K562 (cell line): ENCODE measurements at regions not wholly inside any gene's neighbourhood (a gene's known extent, or its start where the extent isn't known, plus 50 kb on each side); places are given as distances from the start of the nearest gene placed in this dataset.

Experiments used
- ATAC-seq: fragments of 200-7000 bp; cut with Tn5 transposase; 3 replicates; pipeline ENCODE4 v1.9.1; 2020; ENCODE audit warnings: moderate library complexity
- BruUV-seq: library from RNA; stranded (reverse); fragments of 400-500 nt; replicated peaks from 2 replicates; lab custom pipeline; 2021; lab: Mats Ljungman, UMichigan
- CTCF ChIA-PET: fragments of 300-600 bp; formaldehyde crosslinking; extraction: SDS; loops from one replicate; lab custom pipeline; 2021; ENCODE audit warnings: low intra/inter-chr PET ratio; lab: Yijun Ruan, JAX
- POLR2A ChIA-PET: fragments of 300-600, 350-650 bp; sonication (Branson Sonifier 250); formaldehyde crosslinking; extraction: SDS; loops from one replicate; lab custom pipeline; 2021; ENCODE audit warnings: antibody characterized with exemption, inconsistent platforms; lab: Yijun Ruan, JAX
- DNase-seq, 4 experiments: peaks; one replicate each; pipeline versions ENCODE4 v3.0.0 to v3.0.0-alpha.2; 2011 to 2018; ENCODE audit warnings: low spot score in 3 of 4, mixed read lengths in 3 of 4; ENCODE audit errors: extremely low read depth in 1 of 4
- FAIRE-seq: peaks from 2 replicates; lab custom pipeline; 2011; peaks lifted over from hg19 to GRCh38; lab: Jason Lieb, UNC
- H2AFZ ChIP-seq: 2 replicates; pipeline ENCODE4 v1.6.0; 2011; ENCODE audit warnings: low read depth, low read length, control low read depth, inconsistent platforms
- H3K27ac ChIP-seq: fragments of 200-600 bp; 3 replicates; pipeline ENCODE4 v1.8.0; 2011; ENCODE audit warnings: low read depth, mild to moderate bottlenecking, control low read depth, inconsistent platforms, low read length, moderate library complexity, mixed read lengths; ENCODE audit errors: extremely low read depth
- H3K27me3 ChIP-seq, 2 experiments: fragments of 300-600 bp in 1 of 2; 2 replicates in 1 of 2; 3 replicates in 1 of 2; pipeline versions ENCODE4 v1.6.0 to v1.8.0; 2011; ENCODE audit warnings: inconsistent platforms in 2 of 2, low read length in 2 of 2, mild to moderate bottlenecking in 1 of 2, mixed read lengths in 1 of 2, moderate library complexity in 1 of 2; ENCODE audit not compliant: control insufficient read depth in 2 of 2, insufficient read depth in 2 of 2
- H3K36me3 ChIP-seq: fragments of 300-600 bp; 3 replicates; pipeline ENCODE4 v1.8.0; 2011; ENCODE audit warnings: mild to moderate bottlenecking, low read length, inconsistent platforms; ENCODE audit not compliant: control insufficient read depth, insufficient read depth
- H3K4me1 ChIP-seq, 2 experiments: fragments of 200-600 bp in 1 of 2; replicated peaks in 1 of 2; 2 replicates in 1 of 2; 3 replicates in 1 of 2; pipeline versions ENCODE4 v1.5.1 to v1.8.0; 2011; ENCODE audit warnings: inconsistent platforms in 2 of 2, low read length in 2 of 2, mild to moderate bottlenecking in 1 of 2, mixed read lengths in 1 of 2, moderate library complexity in 1 of 2; ENCODE audit not compliant: control insufficient read depth in 2 of 2, insufficient read depth in 2 of 2
- H3K4me2 ChIP-seq: 2 replicates; pipeline ENCODE4 v1.6.1; 2011; ENCODE audit warnings: low read length, control low read depth, inconsistent platforms, mixed read lengths; ENCODE audit not compliant: insufficient read depth
- H3K4me3 ChIP-seq: fragments of 200-600 bp; sonication (generic), shearing (Covaris generic); 2 replicates; pipeline ENCODE4 v1.5.1; 2016; ENCODE audit warnings: control low read depth, inconsistent platforms
- H3K79me2 ChIP-seq: fragments of 200-600 bp; 3 replicates; pipeline ENCODE4 v1.8.0; 2011; ENCODE audit warnings: low read length, inconsistent platforms; ENCODE audit not compliant: control insufficient read depth, insufficient read depth
- H3K9ac ChIP-seq, 2 experiments: 2 replicates each; pipeline versions ENCODE4 v1.6.0 to v1.6.1; 2011; ENCODE audit warnings: low read depth in 2 of 2, low read length in 2 of 2, control low read depth in 1 of 2, inconsistent platforms in 1 of 2, mild to moderate bottlenecking in 1 of 2, mixed read lengths in 1 of 2; ENCODE audit not compliant: insufficient read depth in 1 of 2
- H3K9me1 ChIP-seq: one replicate; pipeline ENCODE4 v1.6.0; 2011; ENCODE audit warnings: inconsistent platforms, mild to moderate bottlenecking, low read length, moderate library complexity; ENCODE audit not compliant: control insufficient read depth, insufficient read depth
- H3K9me3 ChIP-seq: replicated peaks from 2 replicates; pipeline ENCODE4 v1.5.1; 2011; ENCODE audit warnings: low read depth, low read length, inconsistent platforms; ENCODE audit not compliant: control insufficient read depth, insufficient read depth
- H4K20me1 ChIP-seq: replicated peaks from 2 replicates; pipeline ENCODE4 v1.6.1; 2011; ENCODE audit warnings: low read length, inconsistent platforms, mixed read lengths; ENCODE audit not compliant: control insufficient read depth, insufficient read depth
- BDP1 ChIP-seq: IDR thresholded peaks from 3 replicates; pipeline ENCODE4 v1.6.1; 2011; ENCODE audit not compliant: insufficient read length, insufficient read depth
- CHD1 ChIP-seq: fragments of 200-600 bp; sonication (generic); IDR thresholded peaks from one replicate; pipeline ENCODE4 v1.6.1; 2012; ENCODE audit warnings: mild to moderate bottlenecking, moderate library complexity, low read length, inconsistent platforms
- FOXO4 ChIP-seq: fragments of 450-650 bp; formaldehyde crosslinking; IDR thresholded peaks from 2 replicates; pipeline ENCODE4 v1.4.0; 2020; ENCODE audit warnings: mild to moderate bottlenecking, moderate library complexity
- NKRF ChIP-seq: fragments of 450-650 bp; IDR thresholded peaks from 2 replicates; pipeline ENCODE4 v1.6.1; 2016; ENCODE audit warnings: borderline replicate concordance
- POLR3G ChIP-seq: IDR thresholded peaks from 2 replicates; pipeline ENCODE4 v1.6.1; 2011; ENCODE audit not compliant: insufficient read length, insufficient replicate concordance; ENCODE audit errors: extremely low read depth
- RB1 ChIP-seq: fragments of 450-650 bp; IDR thresholded peaks from 2 replicates; pipeline ENCODE4 v1.6.1; 2017; ENCODE audit warnings: low read depth, mild to moderate bottlenecking
- YBX1 ChIP-seq: fragments of 450-650 bp; IDR thresholded peaks from 2 replicates; pipeline ENCODE4 v1.7.1; 2016; ENCODE audit warnings: mild to moderate bottlenecking
- ZBTB11 ChIP-seq, 3 experiments: fragments of 200-800 bp in 1 of 3; fragments of 250-450 bp in 1 of 3; fragments of 450-650 bp in 1 of 3; sonication (Bioruptor Pico) in 1 of 3; sonication (Bioruptor generic) in 1 of 3; formaldehyde crosslinking in 1 of 3; IDR thresholded peaks; 2 replicates each; pipeline versions ENCODE4 v1.6.1 to v1.8.0; 2016 to 2022; ENCODE audit warnings: mild to moderate bottlenecking in 2 of 3, missing genetic modification characterization in 2 of 3, missing compliant biosample characterization in 1 of 3, moderate library complexity in 1 of 3
- ZKSCAN8 ChIP-seq: fragments of 200-800 bp; sonication (Bioruptor generic); IDR thresholded peaks from 2 replicates; pipeline ENCODE4 v1.6.1; 2016; ENCODE audit warnings: missing genetic modification characterization, missing compliant biosample characterization
- ZNF354B ChIP-seq: fragments of 250-450 bp; sonication (Bioruptor Pico); IDR thresholded peaks from 2 replicates; pipeline ENCODE4 v1.4.0; 2020
- ZNF561 ChIP-seq: fragments of 450-650 bp; formaldehyde crosslinking; conservative IDR thresholded peaks from 2 replicates; pipeline ENCODE4 v1.4.0; 2020; ENCODE audit warnings: mild to moderate bottlenecking, moderate library complexity
- WGBS: fragments of 100-300 bp; shearing (Covaris generic); methylation state at CpG from one replicate; pipeline ENCODE4 v1.1.6; 2016; ENCODE audit warnings: low coverage, mixed read lengths; ENCODE audit not compliant: insufficient coverage; ENCODE audit errors: missing lambda C conversion rate; 5-methylcytosine and 5-hydroxymethylcytosine counted together
- in situ Hi-C: fragments of 300-500 bp; cut with MboI; formaldehyde crosslinking; loops from 4 replicates; pipeline ENCODE4 v1.15.0; 2018; ENCODE audit warnings: inconsistent platforms, mixed read lengths
- intact Hi-C: fragments of 100-400 bp; cut with micrococcal nuclease; formaldehyde crosslinking; loops from 2 replicates; pipeline ENCODE4 v1.14.2; 2022

- TF ChIP-seq NKRF (no peak), YBX1 (no peak), ZBTB11 (CRISPR knock-in tag; IDR thresholded peaks at IDR 0.05) (no peak), ZNF561 (CRISPR knock-in tag) (no peak)
Observed at GRCh38 chr4:33116871-33117270, 2396.7 kb downstream of the PCDH7 start (continued).

GRCh38 chr4:33126002-33126401, 2405.8 kb downstream of the PCDH7 start:
- H3K27me3 ChIP-seq: no peaks in the 10 kb centered on the region
- intact Hi-C loops: no loop called here
- H3K9me1 ChIP-seq: no peaks in the 10 kb centered on the region
- WGBS: 0% methylated on average over 1 of the region's 1 CpG
- DNase-seq: no peak
- no peaks in the 10 kb centered on the region for H3K4me1 ChIP-seq
- H2AFZ ChIP-seq: no peak overlapping the region
- FAIRE-seq: no peak
- H3K27ac ChIP-seq: no peak overlapping the region
- no peak for ATAC-seq
- in situ Hi-C loops: no loop called here
- H3K79me2 ChIP-seq: no peaks in the 10 kb centered on the region
- ChIA-PET POLR2A (no interaction called here), CTCF (no interaction called here)
- H3K9me3 ChIP-seq: no peaks in the 10 kb centered on the region
- no peak overlapping the region for H3K4me3 ChIP-seq
- no peak overlapping the region for H3K9ac ChIP-seq
- no TSS peak for BruUV-seq
- no peaks in the 10 kb centered on the region for H3K36me3 ChIP-seq
- H3K4me2 ChIP-seq: no peak overlapping the region
- H4K20me1 ChIP-seq: no peaks in the 10 kb centered on the region
- TF ChIP-seq FOXO4 (no peak), BDP1 (no peak), POLR3G (no peak), RB1 (no peak), ZNF354B (CRISPR knock-in tag) (no peak), ZKSCAN8 (CRISPR knock-in tag) (no peak), CHD1 (no peak)
